HepG2 (cell line): ENCODE measurements at regions not wholly inside any gene's neighbourhood (a gene's known extent, or its start where the extent isn't known, plus 50 kb on each side); places are given as distances from the start of the nearest gene placed in this dataset.

Experiments used
- ATAC-seq: fragments of 200-7000 bp; cut with Tn5 transposase; 3 replicates; pipeline ENCODE4 v1.9.1; 2020; ENCODE audit warnings: mild to moderate bottlenecking, moderate library complexity
- BruUV-seq: library from RNA; stranded (reverse); fragments of 400-500 nt; replicated peaks from 2 replicates; lab custom pipeline; 2021; lab: Mats Ljungman, UMichigan
- CTCF ChIA-PET: fragments of 300-600 bp; formaldehyde crosslinking; extraction: SDS; loops from one replicate; lab custom pipeline; 2021; ENCODE audit warnings: low total read pairs, inconsistent platforms, low intra/inter-chr PET ratio; lab: Yijun Ruan, JAX
- POLR2A ChIA-PET: fragments of 350-600 bp; sonication (Branson Sonifier 250); formaldehyde crosslinking; loops from one replicate; lab custom pipeline; 2020; ENCODE audit warnings: antibody characterized with exemption, inconsistent platforms; lab: Yijun Ruan, JAX
- DNase-seq: peaks from one replicate; pipeline ENCODE4 v3.0.0-alpha.2; 2015; ENCODE audit warnings: low spot score
- FAIRE-seq: peaks from 3 replicates; lab custom pipeline; 2011; peaks lifted over from hg19 to GRCh38; lab: Jason Lieb, UNC
- H2AFZ ChIP-seq: one replicate; pipeline ENCODE4 v1.6.1; 2011; ENCODE audit warnings: low read length, inconsistent platforms
- H3K27ac ChIP-seq: fragments of 300-600 bp; 3 replicates; pipeline ENCODE4 v1.8.0; 2011; ENCODE audit warnings: mixed run types, mild to moderate bottlenecking, mixed read lengths, low read length, inconsistent platforms; ENCODE audit not compliant: insufficient read depth; ENCODE audit errors: extremely low read length
- H3K27me3 ChIP-seq, 2 experiments: fragments of 200-600 bp in 1 of 2; 2 replicates in 1 of 2; 3 replicates in 1 of 2; pipeline versions ENCODE4 v1.6.0 to v1.8.0; 2011; ENCODE audit warnings: low read length in 2 of 2, mild to moderate bottlenecking in 2 of 2, moderate library complexity in 2 of 2, inconsistent platforms in 1 of 2; ENCODE audit not compliant: insufficient read depth in 2 of 2, control insufficient read depth in 1 of 2
- H3K36me3 ChIP-seq, 2 experiments: fragments of 200-600 bp in 1 of 2; replicated peaks in 1 of 2; 2 replicates in 1 of 2; 3 replicates in 1 of 2; pipeline versions ENCODE4 v1.5.1 to v1.8.0; 2011; ENCODE audit warnings: low read length in 2 of 2, inconsistent platforms in 1 of 2; ENCODE audit not compliant: insufficient read depth in 2 of 2, control insufficient read depth in 1 of 2
- H3K4me1 ChIP-seq: 2 replicates; pipeline ENCODE4 v1.5.1; 2012; ENCODE audit warnings: low read length, inconsistent platforms; ENCODE audit not compliant: insufficient read depth
- H3K4me2 ChIP-seq: 2 replicates; pipeline ENCODE4 v1.6.0; 2011; ENCODE audit warnings: low read depth, low read length, inconsistent platforms
- H3K4me3 ChIP-seq, 3 experiments: fragments of 200-600 bp in 1 of 3; sonication (generic), shearing (Covaris generic) in 1 of 3; replicated peaks in 1 of 3; 2 replicates each; pipeline ENCODE4 v1.5.1; 2011 to 2016; ENCODE audit warnings: low read length in 3 of 3, inconsistent platforms in 2 of 3, low read depth in 2 of 3, mild to moderate bottlenecking in 2 of 3, control low read depth in 1 of 3, mixed read lengths in 1 of 3; ENCODE audit not compliant: insufficient read depth in 1 of 3
- H3K79me2 ChIP-seq: one replicate; pipeline ENCODE4 v1.6.1; 2011; ENCODE audit warnings: low read length, inconsistent platforms; ENCODE audit not compliant: insufficient read depth
- H3K9ac ChIP-seq: 2 replicates; pipeline ENCODE4 v1.6.0; 2011; ENCODE audit warnings: mild to moderate bottlenecking, low read depth, low read length, inconsistent platforms; ENCODE audit not compliant: insufficient read depth
- H3K9me3 ChIP-seq: 2 replicates; pipeline ENCODE4 v1.5.1; 2012; ENCODE audit warnings: mild to moderate bottlenecking, low read length
- H4K20me1 ChIP-seq: 2 replicates; pipeline ENCODE4 v1.6.0; 2011; ENCODE audit warnings: inconsistent platforms, mild to moderate bottlenecking, low read length, moderate library complexity; ENCODE audit not compliant: insufficient read depth
- AHR ChIP-seq: IDR thresholded peaks from 2 replicates; pipeline ENCODE4 v1.6.1; 2018; ENCODE audit warnings: missing genetic modification reagents, missing compliant biosample characterization
- ATF5 ChIP-seq: sonication (generic); formaldehyde crosslinking; IDR thresholded peaks from 2 replicates; pipeline ENCODE4 v1.4.0; 2020; ENCODE audit warnings: mild to moderate bottlenecking, low read depth, missing genetic modification reagents
- DRAP1 ChIP-seq: IDR thresholded peaks from 2 replicates; pipeline ENCODE4 v1.6.1; 2016; ENCODE audit warnings: missing genetic modification reagents, missing compliant biosample characterization
- HDAC6 ChIP-seq: fragments of 200-600 bp; sonication (generic); IDR thresholded peaks from 2 replicates; pipeline ENCODE4 v1.7.0; 2017; ENCODE audit warnings: mild to moderate bottlenecking, antibody characterized with exemption, low read length, low read depth
- HNRNPL ChIP-seq: fragments of 200-400 bp; formaldehyde crosslinking; IDR thresholded peaks from 2 replicates; pipeline ENCODE4 v1.6.1; 2017; ENCODE audit warnings: mild to moderate bottlenecking, low read depth, low read length
- HOXA9 ChIP-seq: sonication (generic); formaldehyde crosslinking; IDR thresholded peaks from 2 replicates; pipeline ENCODE4 v1.8.1; 2022; ENCODE audit warnings: missing genetic modification reagents, mild to moderate bottlenecking, moderate library complexity, borderline replicate concordance
- MEIS1 ChIP-seq: sonication (generic); formaldehyde crosslinking; IDR thresholded peaks from 2 replicates; pipeline ENCODE4 v1.9.0; 2021; ENCODE audit warnings: mild to moderate bottlenecking, missing genetic modification reagents, moderate library complexity, borderline replicate concordance
- NFE2L1 ChIP-seq: sonication (generic); formaldehyde crosslinking; IDR thresholded peaks from 2 replicates; pipeline ENCODE4 v1.4.0; 2020; ENCODE audit warnings: missing genetic modification reagents, mild to moderate bottlenecking, borderline replicate concordance
- PCBP2 ChIP-seq: fragments of 200-400 bp; formaldehyde crosslinking; optimal IDR thresholded peaks from 2 replicates; pipeline ENCODE3; 2018; ENCODE audit warnings: low read length, low read depth; ENCODE audit not compliant: poor library complexity, severe bottlenecking
- SOX13 ChIP-seq, 3 experiments: fragments of 450-650 bp in 1 of 3; sonication (generic) in 1 of 3; formaldehyde crosslinking in 1 of 3; IDR thresholded peaks in 2 of 3; conservative IDR thresholded peaks in 1 of 3; 2 replicates each; pipeline versions ENCODE4 v1.5.0 to v1.6.1; 2016 to 2020; ENCODE audit warnings: antibody characterized with exemption in 1 of 3, mild to moderate bottlenecking in 1 of 3, missing compliant biosample characterization in 1 of 3, missing genetic modification reagents in 1 of 3, moderate library complexity in 1 of 3
- SP1 ChIP-seq, 2 experiments: fragments of 450-650 bp in 1 of 2; sonication (generic) in 1 of 2; formaldehyde crosslinking in 1 of 2; IDR thresholded peaks; 2 replicates each; pipeline versions ENCODE4 v1.4.0 to v1.6.1; 2016 to 2020; ENCODE audit warnings: missing genetic modification reagents in 1 of 2
- WIZ ChIP-seq: sonication (generic); formaldehyde crosslinking; IDR thresholded peaks from 2 replicates; pipeline ENCODE4 v1.5.1; 2020; ENCODE audit warnings: mild to moderate bottlenecking, missing genetic modification reagents
- ZNF205 ChIP-seq: IDR thresholded peaks from 2 replicates; pipeline ENCODE4 v1.6.1; 2018; ENCODE audit warnings: missing biosample characterization, missing genetic modification reagents
- ZNF446 ChIP-seq: sonication (generic); formaldehyde crosslinking; IDR thresholded peaks from 2 replicates; pipeline ENCODE4 v1.5.0; 2020; ENCODE audit warnings: mild to moderate bottlenecking, missing genetic modification reagents
- ZNF816 ChIP-seq: sonication (generic); formaldehyde crosslinking; IDR thresholded peaks from 2 replicates; pipeline ENCODE4 v1.8.0; 2022; ENCODE audit warnings: missing genetic modification reagents, mild to moderate bottlenecking, borderline replicate concordance
- WGBS: methylation state at CpG from one replicate; pipeline ENCODE4 v1.1.6; 2017; ENCODE audit warnings: low lambda C conversion rate; 5-methylcytosine and 5-hydroxymethylcytosine counted together
- in situ Hi-C: cut with HindIII; loops from 2 replicates; pipeline ENCODE4 v1.10.0; 2017; ENCODE audit warnings: low pct_unique_long_range_greater_than_20kb; ENCODE audit not compliant: extremely low pct_ligation_motif_present
- intact Hi-C: fragments of 100-400 bp; cut with micrococcal nuclease; formaldehyde crosslinking; loops from one replicate; pipeline ENCODE4 v1.10.0; 2022; ENCODE audit not compliant: unreplicated experiment
- TF ChIP-seq, protein P1 (sequence below): fragments of 450-650 bp; IDR thresholded peaks from 2 replicates; pipeline ENCODE4 v1.6.1; 2016
- TF ChIP-seq, protein P2 (sequence below): sonication (generic); formaldehyde crosslinking; IDR thresholded peaks from 2 replicates; pipeline ENCODE4 v1.4.0; 2020; ENCODE audit warnings: missing genetic modification reagents

GRCh38 chr1:3978990-3979325 lies 78.9 kb upstream of the C1orf174 start:
- Histone ChIP-seq H3K27me3 (peaks cover 2 to 65% of the 10 kb centered on the region in 2 experiments; a peak in 4 of 5 replicates), H3K9me3 (no peaks in the 10 kb centered on the region), H4K20me1 (no peaks in the 10 kb centered on the region), H3K4me3 (no peak overlapping the region), H3K79me2 (no peaks in the 10 kb centered on the region), H3K9ac (no peak overlapping the region), H3K36me3 (no peaks in the 10 kb centered on the region), H3K4me2 (no peak overlapping the region), H3K27ac (no peak overlapping the region), H3K4me1 (no peaks in the 10 kb centered on the region), H2AFZ (no peak overlapping the region)
- FAIRE-seq: no peak
- ChIA-PET CTCF (no interaction called here), POLR2A (no interaction called here)
- no peak for DNase-seq
- intact Hi-C loops: no loop called here
- in situ Hi-C loops: no loop called here
- TF ChIP-seq WIZ (CRISPR knock-in tag) (no peak), SP1 (IDR thresholded peaks at IDR 0.05) (no peak), SP1 (CRISPR knock-in tag; IDR thresholded peaks at IDR 0.05) (no peak)
- TF ChIP-seq, protein P1, sequence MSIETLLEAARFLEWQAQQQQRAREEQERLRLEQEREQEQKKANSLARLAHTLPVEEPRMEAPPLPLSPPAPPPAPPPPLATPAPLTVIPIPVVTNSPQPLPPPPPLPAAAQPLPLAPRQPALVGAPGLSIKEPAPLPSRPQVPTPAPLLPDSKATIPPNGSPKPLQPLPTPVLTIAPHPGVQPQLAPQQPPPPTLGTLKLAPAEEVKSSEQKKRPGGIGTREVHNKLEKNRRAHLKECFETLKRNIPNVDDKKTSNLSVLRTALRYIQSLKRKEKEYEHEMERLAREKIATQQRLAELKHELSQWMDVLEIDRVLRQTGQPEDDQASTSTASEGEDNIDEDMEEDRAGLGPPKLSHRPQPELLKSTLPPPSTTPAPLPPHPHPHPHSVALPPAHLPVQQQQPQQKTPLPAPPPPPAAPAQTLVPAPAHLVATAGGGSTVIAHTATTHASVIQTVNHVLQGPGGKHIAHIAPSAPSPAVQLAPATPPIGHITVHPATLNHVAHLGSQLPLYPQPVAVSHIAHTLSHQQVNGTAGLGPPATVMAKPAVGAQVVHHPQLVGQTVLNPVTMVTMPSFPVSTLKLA: peak; percentile 75
- TF ChIP-seq, protein P2, sequence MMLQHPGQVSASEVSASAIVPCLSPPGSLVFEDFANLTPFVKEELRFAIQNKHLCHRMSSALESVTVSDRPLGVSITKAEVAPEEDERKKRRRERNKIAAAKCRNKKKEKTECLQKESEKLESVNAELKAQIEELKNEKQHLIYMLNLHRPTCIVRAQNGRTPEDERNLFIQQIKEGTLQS: no peak
- ATAC-seq: no peak
- no TSS peak for BruUV-seq
- WGBS: 47% methylated on average over 3 of the region's 9 CpGs

DNA sequence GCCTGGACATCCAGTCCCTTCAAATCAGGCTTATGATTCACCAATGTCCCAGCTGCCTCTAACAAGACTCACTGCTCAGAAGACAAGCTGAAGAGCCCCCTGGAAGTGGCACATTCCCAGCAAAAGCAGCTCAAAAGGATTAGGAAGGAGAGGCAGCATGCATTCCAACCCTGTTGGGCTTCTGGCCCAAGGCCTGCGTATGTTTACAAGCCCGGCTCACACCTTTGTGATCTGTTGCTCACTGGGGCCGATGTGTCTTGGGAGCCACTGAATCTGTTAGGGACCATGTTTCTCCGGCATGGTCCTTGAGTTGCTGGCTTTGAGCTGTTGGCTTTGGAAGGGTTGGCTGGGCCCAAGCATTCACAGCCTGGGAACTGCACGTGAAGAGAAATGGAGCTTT lies 81.2 kb upstream of the C1orf174 start:
- H2AFZ ChIP-seq: no peak overlapping the region
- no peaks in the 10 kb centered on the region for H3K9me3 ChIP-seq
- DNase-seq (no peak), FAIRE-seq (no peak), ATAC-seq (no peak)
- ChIA-PET POLR2A (no interaction called here), CTCF (no interaction called here)
- no peaks in the 10 kb centered on the region for H3K4me1 ChIP-seq
- no peak overlapping the region for H3K4me2 ChIP-seq
- H3K27me3 ChIP-seq: peaks cover 4 to 59% of the 10 kb centered on the region in 2 experiments; a peak in 4 of 5 replicates
- H3K36me3 ChIP-seq: no peaks in the 10 kb centered on the region
- H3K27ac ChIP-seq: no peak overlapping the region
- in situ Hi-C loops: no loop called here
- H4K20me1 ChIP-seq: no peaks in the 10 kb centered on the region
- no peaks in the 10 kb centered on the region for H3K79me2 ChIP-seq
- H3K4me3 ChIP-seq: no peak overlapping the region
- H3K9ac ChIP-seq: no peak overlapping the region
- intact Hi-C loops: no loop called here
- 52% methylated on average over 5 of the region's 5 CpGs for WGBS
- BruUV-seq: no TSS peak
- TF ChIP-seq ZNF446 (no peak), ZNF205 (no peak), NFE2L1 (CRISPR knock-in tag) (no peak), MEIS1 (CRISPR knock-in tag) (no peak), ATF5 (CRISPR knock-in tag) (no peak), DRAP1 (CRISPR knock-in tag) (no peak), ZNF816 (CRISPR knock-in tag) (no peak), HDAC6 (no peak), HOXA9 (CRISPR knock-in tag) (no peak), HNRNPL (no peak), SOX13 (IDR thresholded peaks at IDR 0.05) (no peak), SOX13 (CRISPR knock-in tag; conservative IDR thresholded peaks at IDR 0.05 in 1 of 2, IDR thresholded peaks at IDR 0.05 in 1 of 2) (no peak), AHR (no peak), PCBP2 (no peak)
